ENCODE measurements at regions not wholly inside any gene's neighbourhood (a gene's known extent, or its start where the extent isn't known, plus 50 kb on each side); places are given as distances from the start of the nearest gene placed in this dataset.

DNA sequence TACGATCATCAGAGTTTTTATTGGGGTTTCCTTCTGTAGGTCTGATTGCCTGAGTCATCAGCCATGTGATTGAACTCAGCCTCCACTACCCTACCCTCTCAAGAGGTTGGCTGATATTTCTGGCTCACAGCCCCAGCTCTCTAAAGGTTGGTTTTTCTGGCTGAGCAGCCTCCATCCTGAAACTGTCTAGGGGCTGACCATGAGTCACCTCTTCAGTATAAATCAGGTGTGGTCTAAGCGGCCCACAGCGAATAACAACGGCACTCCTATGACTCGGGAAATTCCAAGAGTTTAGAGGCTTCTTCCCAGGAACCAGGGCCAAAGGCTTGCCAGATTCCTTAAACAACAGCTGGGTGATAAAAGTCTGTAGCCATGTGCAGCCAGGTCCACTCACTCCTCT is 115.5 kb downstream of the SOD2 start:
- TF ChIP-seq CTCF (IDR thresholded peaks at IDR 0.05) (no peak), POLR2A (IDR thresholded peaks at IDR 0.05) (no peak)

All from tibial nerve (tissue), 3 donors.